ENCODE measurements at regions not wholly inside any gene's neighbourhood (a gene's known extent, or its start where the extent isn't known, plus 50 kb on each side); places are given as distances from the start of the nearest gene placed in this dataset.

GRCh38 chr13:108534728-108535127 lies 94.7 kb upstream of the MYO16 start:
- DNase-seq = no peak

DNA sequence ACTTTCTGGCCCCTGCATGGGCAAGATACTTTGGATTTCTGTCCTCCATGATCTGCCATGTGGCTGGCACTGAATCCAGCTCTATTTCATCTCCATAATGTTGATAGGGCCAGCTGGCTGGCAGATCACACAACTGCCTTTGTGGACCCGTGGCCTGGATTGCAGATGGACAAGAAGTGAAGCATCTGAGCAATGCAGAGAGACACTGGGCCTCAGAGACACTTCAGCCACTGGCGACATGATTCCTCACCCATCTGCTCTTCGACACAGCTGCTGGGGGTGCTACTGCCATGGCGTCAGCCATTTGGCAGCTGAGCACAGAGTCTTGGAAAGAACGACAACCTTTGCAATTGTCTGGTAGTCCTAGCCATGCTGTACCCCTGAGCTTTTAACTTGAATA lies 79.5 kb upstream of the MYO16 start:
- no peak for DNase-seq

DNA sequence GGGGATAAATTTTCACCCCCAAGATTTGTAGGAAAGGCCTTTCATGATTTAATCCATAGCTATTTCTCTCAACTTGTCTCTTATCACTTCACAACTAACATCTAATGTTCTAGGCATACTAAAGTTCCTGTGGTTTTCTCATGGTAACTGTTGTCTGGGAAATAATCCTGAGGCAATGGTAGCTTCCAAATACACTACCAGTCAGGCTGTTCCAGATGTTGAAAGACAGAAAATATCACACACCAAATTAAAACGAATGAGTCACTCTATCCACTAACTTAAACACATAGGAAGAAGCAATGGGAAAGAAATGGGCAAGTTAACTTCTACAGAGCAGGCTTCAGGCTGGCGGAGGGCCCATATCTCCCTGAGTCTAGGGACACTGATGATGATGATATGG lies 77.7 kb upstream of the MYO16 start:
- DNase-seq = no peak

DNA sequence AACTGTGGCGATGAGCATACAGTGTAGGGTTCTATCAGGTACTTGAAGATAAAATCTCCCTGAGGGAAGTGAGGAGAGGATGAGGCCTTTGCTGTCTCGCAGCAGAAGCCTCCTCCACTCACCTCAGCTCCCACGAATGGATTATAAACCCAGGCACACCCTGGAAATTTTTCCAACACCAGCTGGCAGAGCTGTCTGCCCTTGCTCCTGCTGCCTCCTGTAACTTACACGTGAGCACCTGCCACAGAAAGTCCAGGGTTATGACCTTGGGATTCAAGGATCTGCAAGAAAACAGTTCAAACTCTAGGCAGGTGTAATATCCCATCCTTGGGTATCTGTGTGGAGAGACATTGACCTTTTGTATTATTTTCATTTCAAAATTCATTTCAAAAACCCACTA lies 70.9 kb upstream of the MYO16 start:
- DNase-seq = no peak

- peak; percentile 91 for DNase-seq
Observed at GRCh38 chr13:108560093-108560492, 69.3 kb upstream of the MYO16 start.

DNA sequence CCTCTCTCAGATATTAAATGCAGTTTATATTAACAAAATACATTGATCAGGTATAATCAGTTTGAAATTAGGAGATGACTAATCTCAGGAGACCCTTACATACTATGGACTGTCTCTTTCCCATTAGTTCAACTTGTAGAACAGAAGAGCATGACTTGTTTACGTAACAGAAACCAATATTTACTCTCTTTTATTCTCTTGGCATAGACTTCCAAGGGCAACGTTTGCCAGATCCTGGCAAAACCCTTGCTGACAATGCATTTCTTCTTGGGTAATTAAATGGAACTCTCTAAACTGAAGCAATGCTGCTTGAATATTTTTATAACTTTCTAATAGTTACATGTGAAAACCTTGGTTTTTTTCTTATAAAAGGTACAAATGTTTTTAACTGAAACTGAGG lies 68.3 kb upstream of the MYO16 start:
- peak; percentile 97 for DNase-seq

GRCh38 chr13:108566413-108567170 lies 62.8 kb upstream of the MYO16 start:
- DNase-seq = no peak

DNA sequence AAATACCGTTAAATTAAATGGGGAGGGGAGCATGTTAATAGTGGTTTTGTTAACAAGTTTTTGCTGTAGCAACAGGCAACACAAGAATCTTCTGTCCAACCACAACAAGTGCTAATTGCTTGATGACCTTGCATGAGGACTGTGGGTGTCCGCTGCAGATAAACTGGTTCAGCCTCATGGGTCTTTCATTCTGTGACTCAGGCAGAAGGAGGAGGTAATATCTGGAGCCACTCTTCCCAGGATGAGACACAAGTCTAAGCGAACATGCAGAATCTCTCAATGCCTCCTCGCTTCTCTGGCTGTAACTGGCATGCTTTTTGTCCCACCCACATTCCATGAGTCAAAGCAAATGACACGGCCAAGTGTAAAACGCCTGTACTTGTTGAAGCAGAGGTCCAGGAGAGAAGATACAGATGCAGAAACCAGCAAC lies 56.6 kb upstream of the MYO16 start:
- DNase-seq = no peak

- no peak for DNase-seq
Observed at GRCh38 chr13:108573455-108573854, 56.0 kb upstream of the MYO16 start.

DNA sequence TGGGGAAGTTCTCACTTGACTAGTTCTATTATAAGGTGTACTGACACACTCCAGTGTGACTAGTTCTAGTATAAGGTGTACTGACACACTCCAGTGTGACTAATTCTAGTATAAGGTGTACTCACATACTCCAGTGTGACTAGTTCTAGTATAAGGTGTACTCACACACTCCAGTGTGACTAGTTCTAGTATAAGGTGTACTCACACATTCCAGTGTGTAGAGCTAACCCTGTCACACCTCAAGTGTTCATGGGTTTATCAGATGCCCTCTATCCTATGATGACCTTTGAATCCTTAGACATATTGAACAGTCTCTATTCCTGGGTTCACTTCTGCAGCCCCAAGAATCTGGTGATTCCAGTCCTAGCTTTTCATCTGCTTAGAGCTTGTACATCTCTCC lies 54.6 kb upstream of the MYO16 start:
- no peak for DNase-seq

DNA sequence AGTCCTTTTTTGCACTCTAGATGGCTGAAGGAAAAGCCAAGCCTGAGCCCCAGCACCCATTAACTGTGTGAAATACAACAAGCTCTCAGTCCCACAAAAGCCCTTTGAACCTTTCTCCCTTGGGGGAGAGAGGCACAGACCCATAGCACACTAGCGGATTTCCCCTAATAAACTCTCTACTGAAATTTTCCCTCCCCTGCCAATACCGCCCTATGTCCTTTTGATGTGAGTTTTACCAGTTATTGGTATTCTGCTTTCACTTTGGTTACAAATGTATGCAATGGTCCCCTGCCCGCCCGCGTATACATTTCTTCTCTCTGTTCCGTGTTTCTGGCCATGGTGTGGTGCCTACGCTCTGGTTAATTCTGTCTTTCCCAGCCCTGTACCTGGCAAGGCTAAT lies 54.0 kb upstream of the MYO16 start:
- DNase-seq = no peak
